Mesenchymal stem cell (in vitro differentiated cells and primary cell): ENCODE measurements at regions not wholly inside any gene's neighbourhood (a gene's known extent, or its start where the extent isn't known, plus 50 kb on each side); places are given as distances from the start of the nearest gene placed in this dataset.

ENCODE experiments used
- DNase-seq: peaks from one replicate; pipeline ENCODE4 v3.0.0-alpha.2; 2013
- H2AFZ ChIP-seq: one replicate; pipeline ENCODE4 v1.6.1; 2013; ENCODE audit warnings: low read depth, mild to moderate bottlenecking, control low read depth, inconsistent platforms, low read length, moderate library complexity
- H2AK5ac ChIP-seq: 2 replicates; pipeline ENCODE4 v1.6.1; 2013; ENCODE audit warnings: low read length, moderate library complexity, mild to moderate bottlenecking, inconsistent platforms; ENCODE audit not compliant: severe bottlenecking
- H2BK120ac ChIP-seq: one replicate; pipeline ENCODE4 v1.6.1; 2013; ENCODE audit warnings: low read depth, mild to moderate bottlenecking, inconsistent platforms, low read length, moderate library complexity
- H2BK12ac ChIP-seq, 2 experiments: one replicate each; pipeline ENCODE4 v1.6.1; 2013; ENCODE audit warnings: inconsistent platforms in 2 of 2, low read length in 2 of 2, mild to moderate bottlenecking in 2 of 2, moderate library complexity in 2 of 2, control low read depth in 1 of 2
- H2BK15ac ChIP-seq: one replicate; pipeline ENCODE4 v1.6.1; 2013; ENCODE audit warnings: mild to moderate bottlenecking, low read depth, inconsistent platforms; ENCODE audit not compliant: poor library complexity, severe bottlenecking
- H2BK5ac ChIP-seq: 2 replicates; pipeline ENCODE4 v1.6.1; 2013; ENCODE audit warnings: low read depth, mild to moderate bottlenecking, low read length, control low read depth, inconsistent platforms; ENCODE audit not compliant: poor library complexity, severe bottlenecking
- H3K14ac ChIP-seq, 2 experiments: one replicate each; pipeline ENCODE4 v1.6.1; 2013; ENCODE audit warnings: inconsistent platforms in 2 of 2, low read length in 2 of 2, control low read depth in 1 of 2, mild to moderate bottlenecking in 1 of 2, moderate library complexity in 1 of 2
- H3K18ac ChIP-seq, 2 experiments: one replicate each; pipeline ENCODE4 v1.6.1; 2013; ENCODE audit warnings: inconsistent platforms in 2 of 2, low read length in 2 of 2, control low read depth in 1 of 2, low read depth in 1 of 2, mild to moderate bottlenecking in 1 of 2
- H3K23ac ChIP-seq, 2 experiments: one replicate each; pipeline ENCODE4 v1.6.1; 2013; ENCODE audit warnings: inconsistent platforms in 2 of 2, low read length in 2 of 2, mild to moderate bottlenecking in 2 of 2, moderate library complexity in 2 of 2, control low read depth in 1 of 2
- H3K27ac ChIP-seq: 2 replicates; pipeline ENCODE4 v1.5.1; 2013; ENCODE audit warnings: mild to moderate bottlenecking, moderate library complexity, low read length, control low read depth, inconsistent platforms; ENCODE audit not compliant: poor library complexity, severe bottlenecking
- H3K27me3 ChIP-seq, 2 experiments: 2 replicates each; pipeline versions ENCODE4 v1.6.1 to v1.7.0; 2013; ENCODE audit warnings: low read length in 2 of 2, mild to moderate bottlenecking in 2 of 2, moderate library complexity in 2 of 2, control low read depth in 1 of 2, inconsistent platforms in 1 of 2; ENCODE audit not compliant: control insufficient read depth in 1 of 2, insufficient read depth in 1 of 2
- H3K36me3 ChIP-seq, 2 experiments: 2 replicates each; pipeline versions ENCODE4 v1.6.1 to v1.7.0; 2013; ENCODE audit warnings: low read length in 2 of 2, control low read depth in 1 of 2, inconsistent platforms in 1 of 2, low read depth in 1 of 2, mild to moderate bottlenecking in 1 of 2; ENCODE audit not compliant: insufficient read depth in 2 of 2, control insufficient read depth in 1 of 2
- H3K4ac ChIP-seq, 2 experiments: one replicate each; pipeline ENCODE4 v1.6.1; 2013; ENCODE audit warnings: inconsistent platforms in 2 of 2, low read length in 2 of 2, mild to moderate bottlenecking in 2 of 2, moderate library complexity in 2 of 2, control low read depth in 1 of 2, low read depth in 1 of 2
- H3K4me1 ChIP-seq: 2 replicates; pipeline ENCODE4 v1.6.1; 2013; ENCODE audit warnings: low read depth, low read length, control low read depth; ENCODE audit not compliant: control insufficient read depth, insufficient read depth
- H3K4me2 ChIP-seq: 2 replicates; pipeline ENCODE4 v1.6.1; 2013; ENCODE audit warnings: low read length, mild to moderate bottlenecking, inconsistent platforms; ENCODE audit not compliant: poor library complexity, severe bottlenecking
- H3K4me3 ChIP-seq, 2 experiments: 2 replicates each; pipeline versions ENCODE4 v1.5.1 to v1.7.0; 2013; ENCODE audit warnings: low read length in 2 of 2, mild to moderate bottlenecking in 2 of 2, control low read depth in 1 of 2, low read depth in 1 of 2; ENCODE audit not compliant: insufficient read depth in 1 of 2
- H3K79me1 ChIP-seq: replicated peaks from 2 replicates; pipeline ENCODE4 v1.6.1; 2013; ENCODE audit warnings: mild to moderate bottlenecking, control low read depth, low read length, inconsistent platforms; ENCODE audit not compliant: poor library complexity, severe bottlenecking
- H3K9ac ChIP-seq: 2 replicates; pipeline ENCODE4 v1.7.0; 2013; ENCODE audit warnings: mild to moderate bottlenecking, low read length, moderate library complexity
- H3K9me3 ChIP-seq: 2 replicates; pipeline ENCODE4 v1.7.0; 2013; ENCODE audit warnings: mild to moderate bottlenecking, low read length; ENCODE audit not compliant: control insufficient read depth
- H4K8ac ChIP-seq: one replicate; pipeline ENCODE4 v1.6.1; 2013; ENCODE audit warnings: inconsistent platforms, mild to moderate bottlenecking, low read length, moderate library complexity
- H4K91ac ChIP-seq: one replicate; pipeline ENCODE4 v1.6.1; 2013; ENCODE audit warnings: mild to moderate bottlenecking, low read length, inconsistent platforms
- WGBS: methylation state at CpG from one replicate; pipeline ENCODE4 v1.1.7; 2013; ENCODE audit warnings: mixed read lengths; 5-methylcytosine and 5-hydroxymethylcytosine counted together

GRCh38 chr11:126115127-126115495 lies 52.4 kb upstream of the CDON start:
- peak; percentile 37 for DNase-seq

DNA sequence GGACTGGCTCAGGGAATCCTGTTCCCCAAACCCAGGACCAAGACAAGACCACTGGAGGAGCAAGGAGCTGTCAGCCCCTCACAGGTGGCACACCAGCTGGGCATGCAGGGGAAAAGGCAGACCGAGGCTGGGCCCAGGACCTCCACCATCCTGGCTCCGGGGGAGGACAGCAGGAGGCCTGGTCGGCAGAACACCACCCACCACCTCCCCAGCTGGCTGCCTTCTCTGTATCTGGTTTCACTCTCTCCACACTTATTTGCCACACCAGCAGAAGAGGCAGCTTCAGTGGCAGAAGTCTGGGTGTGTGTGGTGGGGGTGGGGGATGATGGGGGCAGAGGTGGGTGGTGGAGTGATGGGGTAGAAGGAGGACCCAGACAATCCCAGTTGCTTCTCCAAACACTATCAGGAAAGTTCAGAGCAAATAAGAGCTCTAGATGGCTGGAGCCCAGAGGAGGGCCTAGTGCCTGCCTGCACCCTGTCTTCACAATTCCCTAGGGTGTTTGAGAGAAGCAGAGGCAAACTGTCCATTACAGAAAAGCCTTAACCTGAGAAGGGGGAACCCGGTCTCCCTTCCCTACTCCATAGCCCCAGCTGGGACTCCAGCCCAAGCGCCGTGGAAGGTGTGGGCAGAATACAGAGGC lies 51.9 kb upstream of the CDON start:
- Histone ChIP-seq H3K4me3 (peak overlapping the region in 1 of 2 experiments; percentile 26), H3K27ac (no peak overlapping the region), H2BK15ac (peak overlapping the region; percentile 34), H2BK120ac (no peak overlapping the region), H3K23ac (peak overlapping the region in 1 of 2 experiments; percentile 16), H3K4me2 (no peak overlapping the region), H3K36me3 (no peaks in the 10 kb centered on the region), H3K79me1 (no peaks in the 10 kb centered on the region), H2BK5ac (no peak overlapping the region), H3K18ac (peak overlapping the region; percentile 52 to 75), H3K4me1 (peaks cover 22% of the 10 kb centered on the region), H3K27me3 (peaks cover 0 to 7% of the 10 kb centered on the region in 2 experiments), H3K9me3 (no peaks in the 10 kb centered on the region), H3K9ac (peak overlapping the region; percentile 90), H3K14ac (peak overlapping the region in 1 of 2 experiments; percentile 89), H2BK12ac (peak overlapping the region; percentile 57 to 85), H4K8ac (peak overlapping the region; percentile 32), H4K91ac (peak overlapping the region; percentile 67), H2AFZ (no peak overlapping the region), H2AK5ac (no peak overlapping the region), H3K4ac (peak overlapping the region in 1 of 2 experiments; percentile 24)
- 73% methylated on average over 6 of the region's 6 CpGs for WGBS
- DNase-seq: peak; percentile 32

More at GRCh38 chr11:126115127-126115495, 52.4 kb upstream of the CDON start:
- Histone ChIP-seq H3K4ac (no peak overlapping the region), H2BK15ac (peak overlapping the region; percentile 34), H3K23ac (no peak overlapping the region), H2BK120ac (no peak overlapping the region), H2BK12ac (peak overlapping the region; percentile 57 to 60), H2AFZ (no peak overlapping the region), H3K27ac (no peak overlapping the region), H3K4me1 (peaks cover 19% of the 10 kb centered on the region), H4K91ac (peak overlapping the region; percentile 29), H3K79me1 (no peaks in the 10 kb centered on the region), H3K9ac (peak overlapping the region; percentile 90), H3K18ac (peak overlapping the region; percentile 25 to 75), H3K4me3 (no peak overlapping the region), H3K4me2 (no peak overlapping the region), H3K27me3 (peaks cover 0 to 7% of the 10 kb centered on the region in 2 experiments), H3K36me3 (no peaks in the 10 kb centered on the region), H2BK5ac (no peak overlapping the region), H4K8ac (peak overlapping the region; percentile 32), H3K14ac (no peak overlapping the region), H2AK5ac (no peak overlapping the region), H3K9me3 (no peaks in the 10 kb centered on the region)
- 76% methylated on average over 3 of the region's 4 CpGs for WGBS

GRCh38 chr11:126113963-126114362 lies 51.3 kb upstream of the CDON start:
- no peaks in the 10 kb centered on the region for H3K79me1 ChIP-seq
- no peak overlapping the region for H2BK5ac ChIP-seq
- H3K36me3 ChIP-seq: no peaks in the 10 kb centered on the region
- H3K9me3 ChIP-seq: no peaks in the 10 kb centered on the region
- 67% methylated on average over 4 of the region's 4 CpGs for WGBS
- no peak overlapping the region for H2BK120ac ChIP-seq
- H3K9ac ChIP-seq: peak overlapping the region; percentile 90
- no peak overlapping the region for H2AK5ac ChIP-seq
- H3K14ac ChIP-seq: no peak overlapping the region
- peaks cover 0 to 7% of the 10 kb centered on the region in 2 experiments for H3K27me3 ChIP-seq
- no peak overlapping the region for H3K4me2 ChIP-seq
- peak overlapping the region; percentile 35 to 85 for H2BK12ac ChIP-seq
- no peak overlapping the region for H3K23ac ChIP-seq
- H4K91ac ChIP-seq: no peak overlapping the region
- peak overlapping the region in 1 of 2 experiments; percentile 26 for H3K4me3 ChIP-seq
- H3K4me1 ChIP-seq: peaks cover 22% of the 10 kb centered on the region
- H3K27ac ChIP-seq: no peak overlapping the region
- no peak overlapping the region for H4K8ac ChIP-seq
- H3K18ac ChIP-seq: peak overlapping the region in 1 of 2 experiments; percentile 29
- H3K4ac ChIP-seq: peak overlapping the region in 1 of 2 experiments; percentile 60
- DNase-seq: no peak
- H2AFZ ChIP-seq: no peak overlapping the region
- no peak overlapping the region for H2BK15ac ChIP-seq

- Histone ChIP-seq H2AK5ac (no peak overlapping the region), H2BK5ac (no peak overlapping the region), H3K79me1 (no peaks in the 10 kb centered on the region), H4K8ac (no peak overlapping the region), H3K36me3 (no peaks in the 10 kb centered on the region), H3K9ac (peak overlapping the region; percentile 90), H3K4me2 (no peak overlapping the region), H3K9me3 (no peaks in the 10 kb centered on the region), H2BK15ac (no peak overlapping the region), H3K27ac (no peak overlapping the region), H4K91ac (no peak overlapping the region), H2BK12ac (no peak overlapping the region), H3K27me3 (peaks cover 0 to 7% of the 10 kb centered on the region in 2 experiments), H3K4ac (no peak overlapping the region), H2AFZ (no peak overlapping the region), H3K4me1 (peaks cover 22% of the 10 kb centered on the region), H3K18ac (no peak overlapping the region), H3K14ac (no peak overlapping the region), H3K23ac (no peak overlapping the region), H2BK120ac (no peak overlapping the region), H3K4me3 (peak overlapping the region in 1 of 2 experiments; percentile 65)
- WGBS: 43% methylated on average over 6 of the region's 7 CpGs
- DNase-seq: peak; percentile 97
Measured at GRCh38 chr11:126113515-126113957, 50.9 kb upstream of the CDON start.
